Body of pancreas (tissue), 4 donors: ENCODE measurements at regions not wholly inside any gene's neighbourhood (a gene's known extent, or its start where the extent isn't known, plus 50 kb on each side); places are given as distances from the start of the nearest gene placed in this dataset.

Experiments used
- POLR2A ChIP-seq, 3 donors: fragments of 450-650 bp; IDR thresholded peaks; one replicate each; pipeline ENCODE4 v1.6.1; 2016; ENCODE audit warnings: antibody characterized with exemption in 3 of 3, mild to moderate bottlenecking in 2 of 3
- TF ChIP-seq, protein P1 (sequence below), 7 experiments: fragments of 450-650 bp in 4 of 7; fragments of 200-600 bp in 3 of 7; sonication (generic) in 3 of 7; IDR thresholded peaks; one replicate each; pipeline ENCODE4 v1.5.1; 2016 to 2019; ENCODE audit warnings: antibody characterized with exemption in 7 of 7

- TF ChIP-seq, protein P1, sequence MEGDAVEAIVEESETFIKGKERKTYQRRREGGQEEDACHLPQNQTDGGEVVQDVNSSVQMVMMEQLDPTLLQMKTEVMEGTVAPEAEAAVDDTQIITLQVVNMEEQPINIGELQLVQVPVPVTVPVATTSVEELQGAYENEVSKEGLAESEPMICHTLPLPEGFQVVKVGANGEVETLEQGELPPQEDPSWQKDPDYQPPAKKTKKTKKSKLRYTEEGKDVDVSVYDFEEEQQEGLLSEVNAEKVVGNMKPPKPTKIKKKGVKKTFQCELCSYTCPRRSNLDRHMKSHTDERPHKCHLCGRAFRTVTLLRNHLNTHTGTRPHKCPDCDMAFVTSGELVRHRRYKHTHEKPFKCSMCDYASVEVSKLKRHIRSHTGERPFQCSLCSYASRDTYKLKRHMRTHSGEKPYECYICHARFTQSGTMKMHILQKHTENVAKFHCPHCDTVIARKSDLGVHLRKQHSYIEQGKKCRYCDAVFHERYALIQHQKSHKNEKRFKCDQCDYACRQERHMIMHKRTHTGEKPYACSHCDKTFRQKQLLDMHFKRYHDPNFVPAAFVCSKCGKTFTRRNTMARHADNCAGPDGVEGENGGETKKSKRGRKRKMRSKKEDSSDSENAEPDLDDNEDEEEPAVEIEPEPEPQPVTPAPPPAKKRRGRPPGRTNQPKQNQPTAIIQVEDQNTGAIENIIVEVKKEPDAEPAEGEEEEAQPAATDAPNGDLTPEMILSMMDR (IDR thresholded peaks at IDR 0.05): no peak
- TF ChIP-seq POLR2A (IDR thresholded peaks at IDR 0.05): no peak
Measured at GRCh38 chr5:116363780-116364179, 210.8 kb downstream of the SEMA6A start.
